Activated naive CD4-positive, alpha-beta T cell treated with anti-CD3 and anti-CD28 coated beads, Interleukin-2, amount 50 U/mL, for 72 hours (primary cell): ENCODE measurements at regions not wholly inside any gene's neighbourhood (a gene's known extent, or its start where the extent isn't known, plus 50 kb on each side); places are given as distances from the start of the nearest gene placed in this dataset.

Experiments
- ATAC-seq, 2 donors: fragments of 150-1000 bp; cut with Tn5 transposase; 2 replicates each; pipeline ENCODE4 v1.10.0; 2021; ENCODE audit warnings: mild to moderate bottlenecking in 2 of 2, moderate library complexity in 2 of 2
- DNase-seq, 2 donors: peaks; one replicate each; pipeline ENCODE4 v3.0.0; 2021 to 2022; ENCODE audit warnings: low spot score in 2 of 2
- H3K27ac Mint-ChIP-seq, 2 donors: one replicate each; pipeline ENCODE4 v1.8.0; 2022; ENCODE audit warnings: mild to moderate bottlenecking in 2 of 2, mixed read lengths in 2 of 2
- H3K36me3 Mint-ChIP-seq, 2 donors: one replicate each; pipeline ENCODE4 v1.8.0; 2022; ENCODE audit warnings: mixed read lengths in 2 of 2
- H3K9me3 Mint-ChIP-seq, 2 donors: one replicate each; pipeline ENCODE4 v1.8.0; 2022; ENCODE audit warnings: mixed read lengths in 2 of 2

DNA sequence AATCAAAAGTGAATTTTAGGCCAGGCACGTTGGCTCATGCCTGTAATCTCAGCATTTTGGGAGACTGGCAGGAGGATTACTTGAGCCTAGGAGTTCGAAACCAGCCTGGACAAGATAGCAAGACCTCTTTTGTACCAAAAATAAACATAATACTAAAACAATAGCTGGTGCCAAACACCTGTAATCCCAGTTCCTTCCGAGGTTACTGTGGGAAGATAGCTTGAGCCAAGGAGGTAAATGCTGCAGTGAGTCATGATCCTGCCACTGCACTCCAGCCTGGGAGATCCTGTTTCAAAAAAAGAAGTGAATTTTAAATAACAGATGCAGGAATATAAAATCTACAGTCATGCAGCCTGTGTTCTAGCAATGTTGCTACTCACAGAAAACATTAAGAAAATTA lies 488.3 kb downstream of the PPARGC1A start:
- H3K27ac Mint-ChIP-seq: no peak overlapping the region
- peaks cover 11 to 22% of the 10 kb centered on the region in 2 donors for H3K36me3 Mint-ChIP-seq
- peaks cover 15 to 20% of the 10 kb centered on the region in 2 donors for H3K9me3 Mint-ChIP-seq
- DNase-seq (no peak), ATAC-seq (no peak)

DNA sequence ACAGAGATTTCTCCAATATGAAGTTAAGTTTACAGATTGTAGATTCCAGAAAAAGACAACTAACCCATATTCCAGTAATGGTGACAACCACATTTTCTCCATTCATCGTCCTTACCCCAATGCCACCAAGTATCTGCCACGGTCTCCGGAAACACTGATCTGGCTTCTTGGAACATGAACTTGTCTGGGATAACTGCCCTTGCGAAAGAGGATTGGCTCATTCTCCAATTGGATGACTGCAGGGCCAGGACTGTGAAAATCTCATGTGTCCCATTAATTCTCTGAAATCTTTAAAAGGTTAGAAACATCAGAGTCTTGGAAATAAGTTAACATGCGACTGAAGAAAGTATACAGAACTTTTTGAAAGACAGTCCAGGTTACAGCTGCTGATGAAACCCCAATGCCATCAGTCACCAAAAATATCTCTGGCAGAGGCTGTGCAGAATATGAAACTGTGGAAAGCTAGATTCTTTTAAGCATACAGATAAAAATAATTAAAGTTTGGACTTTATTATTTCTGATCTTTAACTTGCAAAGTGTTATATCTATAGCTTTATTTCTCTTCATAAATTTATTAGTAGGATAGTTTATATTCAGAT lies 496.9 kb downstream of the PPARGC1A start:
- Mint-ChIP-seq H3K27ac (no peak overlapping the region), H3K9me3 (peaks cover 7% of the 10 kb centered on the region in 2 donors), H3K36me3 (peaks cover 4% of the 10 kb centered on the region in 2 donors)
- no peak for ATAC-seq
- DNase-seq: no peak

DNA sequence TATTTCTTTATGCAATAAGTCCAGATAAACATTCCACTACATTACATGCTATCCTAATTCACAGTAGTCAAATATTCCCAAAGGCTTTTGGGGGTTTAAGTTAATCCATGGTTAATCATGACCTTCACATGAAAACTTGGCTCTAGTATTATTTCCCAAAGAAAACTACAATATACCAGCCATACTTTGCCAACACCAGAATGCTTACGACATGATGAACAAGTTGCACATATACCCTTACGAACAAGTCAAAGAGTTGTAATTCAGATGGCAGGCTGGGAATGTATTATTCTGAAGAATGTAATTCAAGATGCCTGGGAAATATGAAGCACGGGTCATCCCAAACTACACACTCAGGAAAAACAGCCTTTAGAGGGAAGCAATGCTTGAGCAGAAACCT lies 499.6 kb downstream of the PPARGC1A start:
- ATAC-seq (no peak), DNase-seq (no peak)
- Mint-ChIP-seq H3K36me3 (no peaks in the 10 kb centered on the region), H3K27ac (no peak overlapping the region), H3K9me3 (peaks cover 0 to 4% of the 10 kb centered on the region in 2 donors)

DNA sequence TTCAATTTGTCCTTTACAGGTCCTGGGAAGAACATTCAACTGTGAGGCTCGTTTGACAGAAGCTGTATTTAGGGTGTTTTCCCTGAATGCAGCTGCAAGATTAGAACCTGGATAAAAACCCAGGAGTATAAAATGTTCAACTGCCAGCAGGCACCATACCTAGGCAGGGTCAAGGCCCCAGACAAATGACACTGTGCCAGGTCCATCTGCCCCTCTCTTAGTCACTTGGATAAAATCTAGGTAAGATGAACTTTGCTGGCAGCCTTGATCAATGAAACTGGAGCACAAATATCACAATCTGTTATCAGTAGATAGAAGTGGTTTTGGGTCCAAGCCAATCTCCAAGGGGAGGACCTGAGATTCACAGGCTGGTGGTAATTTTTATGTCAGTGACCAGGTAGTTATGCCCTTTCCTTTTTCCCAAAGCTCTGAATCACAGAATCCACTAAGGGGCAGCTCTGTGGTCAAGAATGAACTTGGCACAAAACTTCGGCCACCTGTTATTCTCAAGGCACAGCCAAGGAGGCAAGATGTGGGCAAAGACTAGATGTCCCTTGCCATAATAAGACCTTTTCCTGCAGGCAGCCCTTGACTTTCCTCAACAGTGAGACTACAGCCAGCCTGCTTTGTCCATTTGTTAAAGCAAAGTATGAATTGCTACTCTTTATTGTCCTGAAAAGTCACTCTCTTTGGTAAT lies 501.0 kb downstream of the PPARGC1A start:
- ATAC-seq (no peak), DNase-seq (no peak)
- Mint-ChIP-seq H3K27ac (no peak overlapping the region), H3K36me3 (no peaks in the 10 kb centered on the region), H3K9me3 (peaks cover 0 to 4% of the 10 kb centered on the region in 2 donors)

DNA sequence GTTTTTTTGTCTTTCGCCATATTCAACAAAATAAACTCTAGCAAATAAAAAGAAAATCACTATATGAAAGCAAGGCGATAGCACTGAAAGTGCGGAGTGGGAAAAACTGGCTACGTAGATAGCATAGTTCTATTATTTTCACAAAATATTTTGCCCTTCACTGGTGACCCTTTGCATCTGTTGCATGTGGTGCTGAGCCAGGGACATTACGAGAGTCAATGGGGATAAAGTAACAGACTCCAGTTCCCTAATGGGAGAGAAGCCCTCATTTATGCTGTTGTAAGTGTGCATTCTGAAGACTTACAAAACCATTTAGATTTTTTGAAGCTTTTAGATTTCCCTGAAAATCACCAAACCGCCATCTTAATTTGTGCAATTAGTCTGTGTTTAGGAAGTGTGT lies 501.6 kb downstream of the PPARGC1A start:
- Mint-ChIP-seq H3K9me3 (peaks cover 0 to 4% of the 10 kb centered on the region in 2 donors), H3K27ac (no peak overlapping the region), H3K36me3 (no peaks in the 10 kb centered on the region)
- no peak for DNase-seq
- ATAC-seq: no peak

DNA sequence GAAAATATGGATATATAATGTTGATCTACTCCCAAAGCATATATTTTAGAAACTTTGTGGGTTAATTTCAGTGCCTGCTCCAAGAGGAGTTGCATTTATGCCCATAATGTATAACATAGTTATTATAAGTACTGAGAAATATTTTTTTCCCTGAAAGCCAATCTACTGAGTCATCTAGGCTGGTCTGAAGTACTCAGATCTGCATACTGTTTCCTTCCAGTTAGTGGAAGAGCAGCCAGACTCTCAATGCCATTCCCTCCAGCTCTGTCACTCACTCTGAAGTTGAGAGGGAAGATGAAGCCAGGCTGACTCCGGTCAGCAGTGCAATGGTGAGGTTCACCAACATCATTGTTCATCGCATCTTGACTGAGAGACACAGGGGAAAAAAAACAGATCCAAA lies 505.1 kb downstream of the PPARGC1A start:
- no peak overlapping the region for H3K27ac Mint-ChIP-seq
- ATAC-seq (no peak), DNase-seq (no peak)
- no peaks in the 10 kb centered on the region for H3K36me3 Mint-ChIP-seq
- no peaks in the 10 kb centered on the region for H3K9me3 Mint-ChIP-seq

DNA sequence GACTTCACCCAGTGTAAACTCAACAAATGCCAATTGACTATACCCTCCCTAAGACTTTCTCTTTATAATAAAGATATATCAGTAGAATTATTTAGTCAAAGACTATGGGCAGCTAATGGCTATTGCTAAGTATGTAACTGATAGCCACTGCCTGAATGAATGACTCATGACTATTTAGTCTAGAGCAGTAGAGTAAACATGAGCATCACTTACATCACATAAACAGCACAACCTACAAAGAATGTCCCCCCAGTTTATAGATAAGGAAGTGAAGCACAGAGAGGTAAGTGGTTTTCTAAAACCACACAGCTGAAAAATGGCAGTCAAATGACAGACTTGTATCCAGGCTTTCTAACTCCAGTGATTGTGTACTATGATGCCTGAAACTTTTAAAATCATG lies 507.0 kb downstream of the PPARGC1A start:
- Mint-ChIP-seq H3K9me3 (no peaks in the 10 kb centered on the region), H3K36me3 (no peaks in the 10 kb centered on the region), H3K27ac (no peak overlapping the region)
- DNase-seq (no peak), ATAC-seq (peak in 1 of 2 donors; percentile 28)

DNA sequence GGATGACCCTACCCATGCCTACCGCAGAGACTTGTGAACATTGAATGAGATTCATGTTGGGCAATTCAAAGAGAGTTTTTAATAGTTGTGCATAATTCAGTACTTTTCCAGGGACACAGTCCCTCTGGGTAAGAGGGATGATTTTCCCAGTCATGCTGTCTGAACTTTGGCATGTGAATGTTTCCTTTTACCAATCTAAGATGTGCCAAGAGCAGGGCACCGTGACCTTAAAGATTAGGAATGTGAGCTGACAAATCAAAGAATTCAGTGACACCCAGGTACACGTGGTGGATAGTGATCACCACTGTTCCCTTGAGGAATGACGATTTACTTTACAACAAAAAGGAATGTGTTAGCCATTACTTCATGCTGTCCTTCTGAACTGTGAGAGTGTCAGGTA lies 515.6 kb downstream of the PPARGC1A start:
- Mint-ChIP-seq H3K27ac (no peak overlapping the region), H3K9me3 (peaks cover 0 to 9% of the 10 kb centered on the region in 2 donors), H3K36me3 (no peaks in the 10 kb centered on the region)
- ATAC-seq (no peak), DNase-seq (no peak)

DNA sequence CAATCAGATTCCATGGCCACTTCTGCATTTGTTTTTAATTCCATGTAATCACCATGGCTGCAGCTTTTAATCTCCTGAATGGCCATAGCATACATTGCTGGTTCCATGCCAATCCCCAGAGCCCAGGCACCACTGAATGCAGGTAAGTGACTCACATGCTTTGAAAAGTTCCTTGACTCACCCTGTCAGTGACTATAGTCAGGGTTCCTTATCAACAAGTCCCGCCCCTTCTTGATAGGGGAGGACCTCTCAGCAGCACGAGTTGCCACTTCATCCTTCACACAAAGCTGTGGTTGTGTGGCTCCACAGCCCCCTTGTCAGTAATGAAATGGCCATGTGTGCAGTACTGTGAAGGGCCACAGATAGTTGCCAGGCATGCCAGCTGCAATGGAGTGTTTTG lies 516.6 kb downstream of the PPARGC1A start:
- Mint-ChIP-seq H3K36me3 (no peaks in the 10 kb centered on the region), H3K9me3 (peaks cover 0 to 9% of the 10 kb centered on the region in 2 donors), H3K27ac (no peak overlapping the region)
- ATAC-seq: peak; percentile 92 to 99
- peak in 1 of 2 donors; percentile 18 for DNase-seq

DNA sequence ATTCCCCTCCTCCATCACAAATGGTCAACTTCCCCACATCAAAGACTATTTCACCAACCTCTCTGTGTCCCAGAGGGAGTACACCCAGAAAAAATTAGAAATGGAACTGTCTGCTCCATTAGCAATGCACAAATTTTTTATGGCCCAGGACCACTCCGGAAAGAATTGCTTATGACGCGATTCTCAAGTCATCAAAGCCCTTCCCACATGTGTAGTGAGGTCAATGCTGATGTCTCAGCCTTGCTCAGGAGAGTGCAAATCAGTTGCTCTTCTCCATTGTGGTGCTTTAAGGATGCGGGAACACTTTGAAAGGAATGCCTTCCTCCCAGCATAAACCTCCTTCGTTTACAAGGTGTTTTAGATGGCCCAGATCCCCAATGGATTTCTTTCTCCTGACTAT lies 518.3 kb downstream of the PPARGC1A start:
- Mint-ChIP-seq H3K36me3 (no peaks in the 10 kb centered on the region), H3K27ac (no peak overlapping the region), H3K9me3 (no peaks in the 10 kb centered on the region)
- ATAC-seq (no peak), DNase-seq (no peak)

DNA sequence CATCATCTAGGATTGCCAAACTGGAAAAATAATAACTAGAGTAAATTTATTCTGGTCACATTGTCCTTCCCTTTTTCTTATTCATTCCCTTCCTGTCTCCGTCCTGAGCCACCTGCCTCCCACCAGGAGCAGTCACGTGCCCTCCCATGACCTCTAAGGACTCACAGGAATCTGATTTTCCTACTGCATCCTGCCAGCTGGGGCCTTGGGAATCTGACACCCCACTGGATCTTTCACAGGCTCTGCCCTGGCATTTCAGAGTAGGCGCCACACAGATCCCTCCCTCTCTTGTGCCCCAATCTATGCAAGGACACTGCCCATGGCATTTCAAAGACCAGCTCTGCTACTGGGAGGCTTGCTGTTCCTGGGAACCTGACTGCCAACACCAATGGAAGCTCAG lies 520.5 kb downstream of the PPARGC1A start:
- Mint-ChIP-seq H3K9me3 (no peaks in the 10 kb centered on the region), H3K36me3 (no peaks in the 10 kb centered on the region), H3K27ac (no peak overlapping the region)
- DNase-seq (no peak), ATAC-seq (no peak)

DNA sequence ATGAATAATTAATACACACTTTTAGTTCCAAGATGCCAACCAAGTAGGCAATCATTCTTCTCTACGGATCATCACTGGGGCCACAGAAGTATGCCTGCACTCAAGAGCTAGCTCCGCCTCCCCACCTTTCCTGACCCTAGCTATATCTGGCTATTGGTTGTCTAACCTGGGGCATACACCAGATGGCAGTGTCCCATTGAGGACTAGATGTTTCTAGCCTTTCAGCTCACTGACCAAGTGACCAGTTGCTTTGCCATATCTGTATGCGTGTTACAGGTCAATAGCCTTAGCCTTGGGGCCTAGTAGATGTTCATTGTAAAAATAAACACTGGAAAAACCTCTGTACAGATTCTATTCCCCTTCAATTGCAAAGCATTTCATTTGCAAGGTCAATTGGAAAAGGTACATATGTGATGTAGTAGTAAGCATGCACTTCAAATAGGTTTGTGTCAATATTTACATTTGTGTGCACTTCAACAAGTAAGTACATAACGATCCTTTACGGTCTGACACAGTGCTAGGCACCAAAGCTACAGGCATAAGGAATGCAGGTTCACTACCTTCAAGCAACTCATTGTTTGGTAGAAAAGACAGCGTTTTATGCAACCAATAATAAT lies 521.7 kb downstream of the PPARGC1A start:
- Mint-ChIP-seq H3K27ac (no peak overlapping the region), H3K36me3 (no peaks in the 10 kb centered on the region), H3K9me3 (no peaks in the 10 kb centered on the region)
- no peak for ATAC-seq
- DNase-seq: no peak

DNA sequence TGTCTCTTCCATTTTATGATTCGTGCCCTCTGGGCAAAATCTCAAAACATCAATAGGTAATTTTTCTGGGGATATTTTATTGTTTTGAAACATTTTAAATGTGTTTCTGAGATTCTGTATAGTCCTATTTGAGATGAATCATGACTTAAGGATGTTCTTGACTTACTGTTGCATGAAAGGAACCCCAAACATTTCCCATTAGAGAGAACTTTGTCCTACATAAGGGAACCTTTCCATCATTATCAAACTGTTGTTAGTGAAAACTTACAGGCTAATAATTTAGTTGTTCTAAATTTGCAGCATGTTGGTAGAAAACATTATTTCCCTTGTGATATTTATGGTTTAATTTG lies 523.3 kb downstream of the PPARGC1A start:
- H3K27ac Mint-ChIP-seq: no peak overlapping the region
- ATAC-seq: no peak
- DNase-seq: no peak
- no peaks in the 10 kb centered on the region for H3K36me3 Mint-ChIP-seq
- H3K9me3 Mint-ChIP-seq: no peaks in the 10 kb centered on the region

DNA sequence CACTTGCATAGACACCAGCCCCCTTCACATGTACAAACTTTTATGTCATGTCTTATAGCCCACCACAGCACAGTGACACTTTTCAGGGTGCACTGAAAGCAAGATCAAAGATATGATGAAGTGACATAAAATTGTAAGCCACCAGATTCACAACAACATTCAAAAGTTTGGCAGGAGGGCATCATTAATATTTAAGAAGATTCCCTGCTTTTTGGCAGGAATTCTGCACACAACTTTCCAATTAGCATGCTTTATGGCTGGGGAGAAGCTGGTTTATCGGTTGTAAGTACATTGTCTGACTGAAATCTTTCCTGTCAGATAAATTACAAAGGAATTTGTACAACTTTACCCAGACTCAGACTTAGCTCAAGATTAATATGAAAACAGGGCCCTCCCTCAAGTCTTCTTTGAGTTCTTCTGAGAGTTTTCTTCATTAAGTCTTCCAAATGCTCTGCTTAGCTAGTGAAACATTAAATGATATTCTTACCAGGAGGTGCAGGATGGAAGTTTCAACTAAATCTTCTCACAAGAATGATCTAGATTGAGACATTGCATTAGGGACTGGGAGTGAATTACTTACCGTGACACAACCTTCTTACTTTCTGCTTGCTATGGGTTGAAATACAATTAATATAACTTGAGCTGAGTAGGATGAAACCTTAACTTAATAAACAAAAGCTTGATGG lies 523.8 kb downstream of the PPARGC1A start:
- H3K9me3 Mint-ChIP-seq: no peaks in the 10 kb centered on the region
- H3K36me3 Mint-ChIP-seq: no peaks in the 10 kb centered on the region
- DNase-seq (no peak), ATAC-seq (no peak)
- H3K27ac Mint-ChIP-seq: no peak overlapping the region

DNA sequence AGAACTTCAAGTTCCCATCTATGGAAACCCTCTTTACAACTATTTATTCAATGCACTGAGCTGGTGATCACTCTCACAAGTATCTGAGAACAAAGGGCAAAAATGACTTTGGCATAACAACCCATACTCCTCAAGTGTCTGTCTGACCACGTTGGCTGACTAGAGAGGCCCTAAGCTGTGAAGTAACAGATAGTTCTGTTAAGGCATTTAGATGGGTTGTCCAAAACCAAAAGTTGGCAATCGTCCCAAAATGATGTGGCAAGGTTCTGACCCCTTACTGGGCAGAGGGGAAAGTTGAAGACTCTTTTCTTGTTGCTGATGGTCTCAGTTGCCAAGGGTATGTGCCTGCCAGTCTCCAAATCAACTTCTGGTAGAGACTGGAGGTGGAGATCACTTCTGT lies 524.8 kb downstream of the PPARGC1A start:
- no peak for ATAC-seq
- DNase-seq: no peak
- no peaks in the 10 kb centered on the region for H3K36me3 Mint-ChIP-seq

DNA sequence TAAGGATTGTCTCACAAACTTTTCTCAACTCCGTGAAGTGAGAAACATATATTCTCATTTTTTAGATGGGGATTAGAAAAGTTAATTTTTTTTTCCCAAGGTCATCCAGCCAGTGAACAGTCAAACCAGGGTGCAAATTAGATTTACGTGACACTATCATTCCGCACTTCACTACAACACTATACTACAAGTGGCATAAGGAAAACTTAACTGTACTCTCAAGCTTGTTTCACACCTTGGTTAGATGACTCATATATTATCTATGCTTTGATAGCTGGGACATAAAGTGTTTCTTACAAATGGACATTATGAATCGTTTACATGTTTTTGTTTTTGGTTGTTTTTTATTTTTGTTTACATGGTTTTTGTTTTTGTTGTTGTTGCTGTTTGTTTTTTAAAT lies 525.7 kb downstream of the PPARGC1A start:
- Mint-ChIP-seq H3K27ac (no peak overlapping the region), H3K36me3 (no peaks in the 10 kb centered on the region), H3K9me3 (no peaks in the 10 kb centered on the region)
- ATAC-seq (no peak), DNase-seq (no peak)

More for the DNA sequence above, 524.8 kb downstream of the PPARGC1A start:
- H3K27ac Mint-ChIP-seq: no peak overlapping the region
- no peaks in the 10 kb centered on the region for H3K9me3 Mint-ChIP-seq

DNA sequence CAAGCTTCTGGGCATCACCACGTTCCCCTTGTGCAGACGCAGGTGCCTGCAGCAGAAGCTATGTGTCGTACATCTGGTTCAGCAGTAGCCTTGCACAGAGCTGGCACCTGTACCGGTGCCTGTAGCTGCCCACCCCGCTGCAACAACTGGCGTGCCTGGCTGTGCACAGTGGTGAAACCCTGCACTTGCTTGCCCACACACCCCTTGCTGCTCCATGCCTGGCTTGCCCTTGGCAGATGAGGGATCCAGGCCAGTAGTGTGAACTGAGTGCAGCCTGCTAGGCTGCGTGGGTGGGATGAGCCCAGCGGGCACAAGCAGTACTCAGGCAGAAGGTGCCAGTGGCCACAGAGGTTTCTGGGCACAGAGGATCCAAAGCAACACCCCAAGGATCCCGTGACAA lies 528.4 kb downstream of the PPARGC1A start:
- DNase-seq: no peak
- ATAC-seq: no peak
- H3K36me3 Mint-ChIP-seq: no peaks in the 10 kb centered on the region
- H3K27ac Mint-ChIP-seq: no peak overlapping the region
- no peaks in the 10 kb centered on the region for H3K9me3 Mint-ChIP-seq
